ENCODE measurements at regions not wholly inside any gene's neighbourhood (a gene's known extent, or its start where the extent isn't known, plus 50 kb on each side); places are given as distances from the start of the nearest gene placed in this dataset.

DNA sequence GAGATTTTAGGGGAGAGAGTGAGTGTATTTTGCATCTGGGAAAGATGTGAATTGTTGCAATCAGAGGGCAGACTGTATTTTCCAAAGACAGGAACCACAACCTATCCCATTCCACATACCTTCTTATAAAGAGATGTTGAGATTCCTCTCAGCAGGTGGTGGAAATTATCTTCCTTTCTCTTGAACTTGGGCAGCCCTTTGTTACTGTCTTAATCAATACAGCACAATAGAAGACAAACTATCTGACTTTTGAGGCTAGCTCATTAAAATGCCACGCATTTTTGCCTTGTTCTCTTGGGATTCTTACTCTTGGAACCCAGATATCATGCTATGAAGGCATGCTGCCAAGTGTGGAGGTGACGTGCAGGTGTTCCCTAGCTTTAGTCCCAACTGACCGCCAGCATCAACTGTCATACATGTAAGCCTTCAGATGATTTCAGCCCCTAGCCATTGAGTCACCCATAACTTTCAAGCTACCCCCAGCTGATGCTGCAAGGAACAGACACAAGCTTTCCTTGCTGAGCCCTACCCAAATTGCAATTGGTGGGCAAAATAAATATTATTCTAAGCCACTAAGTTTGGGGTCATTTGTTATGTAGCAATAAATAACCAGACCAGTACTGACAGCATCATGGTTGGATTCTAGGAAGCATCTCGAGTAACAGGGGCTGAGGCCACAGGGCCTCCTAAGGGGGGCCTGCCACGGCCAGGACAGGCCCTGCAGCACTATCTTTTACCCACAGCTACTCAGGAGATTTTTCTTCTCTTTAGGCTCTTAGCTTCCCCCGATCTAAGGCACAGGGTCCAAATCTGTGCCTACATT, 63.0 kb downstream of the RPL27A start:
- TF ChIP-seq ZFP3 (CRISPR knock-in tag; IDR thresholded peaks at IDR 0.05) (no peak), ESRRG (CRISPR knock-in tag; IDR thresholded peaks at IDR 0.05) (no peak), TCF4 (CRISPR knock-in tag; IDR thresholded peaks at IDR 0.05; ENCODE audit: borderline replicate concordance) (no peak), ISL1 (CRISPR knock-in tag; IDR thresholded peaks at IDR 0.05) (no peak), ZNF565 (CRISPR knock-in tag; conservative IDR thresholded peaks at IDR 0.05; ENCODE audit: low read depth) (no peak), ZC3H10 (CRISPR knock-in tag; IDR thresholded peaks at IDR 0.05) (no peak), ZNF8 (CRISPR knock-in tag; IDR thresholded peaks at IDR 0.05) (no peak), BACH2 (CRISPR knock-in tag; IDR thresholded peaks at IDR 0.05; ENCODE audit: borderline replicate concordance) (no peak), RARB (CRISPR knock-in tag; IDR thresholded peaks at IDR 0.05) (no peak), GLIS3 (CRISPR knock-in tag; IDR thresholded peaks at IDR 0.05) (no peak), ARNTL (CRISPR knock-in tag; IDR thresholded peaks at IDR 0.05; ENCODE audit: borderline replicate concordance, low read depth) (no peak)
- TF ChIP-seq, protein P1, sequence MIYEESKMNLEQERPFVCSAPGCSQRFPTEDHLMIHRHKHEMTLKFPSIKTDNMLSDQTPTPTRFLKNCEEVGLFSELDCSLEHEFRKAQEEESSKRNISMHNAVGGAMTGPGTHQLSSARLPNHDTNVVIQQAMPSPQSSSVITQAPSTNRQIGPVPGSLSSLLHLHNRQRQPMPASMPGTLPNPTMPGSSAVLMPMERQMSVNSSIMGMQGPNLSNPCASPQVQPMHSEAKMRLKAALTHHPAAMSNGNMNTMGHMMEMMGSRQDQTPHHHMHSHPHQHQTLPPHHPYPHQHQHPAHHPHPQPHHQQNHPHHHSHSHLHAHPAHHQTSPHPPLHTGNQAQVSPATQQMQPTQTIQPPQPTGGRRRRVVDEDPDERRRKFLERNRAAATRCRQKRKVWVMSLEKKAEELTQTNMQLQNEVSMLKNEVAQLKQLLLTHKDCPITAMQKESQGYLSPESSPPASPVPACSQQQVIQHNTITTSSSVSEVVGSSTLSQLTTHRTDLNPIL (CRISPR knock-in tag; IDR thresholded peaks at IDR 0.05; ENCODE audit: low read depth): no peak
- TF ChIP-seq, protein P2, sequence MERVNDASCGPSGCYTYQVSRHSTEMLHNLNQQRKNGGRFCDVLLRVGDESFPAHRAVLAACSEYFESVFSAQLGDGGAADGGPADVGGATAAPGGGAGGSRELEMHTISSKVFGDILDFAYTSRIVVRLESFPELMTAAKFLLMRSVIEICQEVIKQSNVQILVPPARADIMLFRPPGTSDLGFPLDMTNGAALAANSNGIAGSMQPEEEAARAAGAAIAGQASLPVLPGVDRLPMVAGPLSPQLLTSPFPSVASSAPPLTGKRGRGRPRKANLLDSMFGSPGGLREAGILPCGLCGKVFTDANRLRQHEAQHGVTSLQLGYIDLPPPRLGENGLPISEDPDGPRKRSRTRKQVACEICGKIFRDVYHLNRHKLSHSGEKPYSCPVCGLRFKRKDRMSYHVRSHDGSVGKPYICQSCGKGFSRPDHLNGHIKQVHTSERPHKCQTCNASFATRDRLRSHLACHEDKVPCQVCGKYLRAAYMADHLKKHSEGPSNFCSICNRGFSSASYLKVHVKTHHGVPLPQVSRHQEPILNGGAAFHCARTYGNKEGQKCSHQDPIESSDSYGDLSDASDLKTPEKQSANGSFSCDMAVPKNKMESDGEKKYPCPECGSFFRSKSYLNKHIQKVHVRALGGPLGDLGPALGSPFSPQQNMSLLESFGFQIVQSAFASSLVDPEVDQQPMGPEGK (CRISPR knock-in tag; IDR thresholded peaks at IDR 0.05; ENCODE audit: borderline replicate concordance): no peak
- TF ChIP-seq, protein P3, sequence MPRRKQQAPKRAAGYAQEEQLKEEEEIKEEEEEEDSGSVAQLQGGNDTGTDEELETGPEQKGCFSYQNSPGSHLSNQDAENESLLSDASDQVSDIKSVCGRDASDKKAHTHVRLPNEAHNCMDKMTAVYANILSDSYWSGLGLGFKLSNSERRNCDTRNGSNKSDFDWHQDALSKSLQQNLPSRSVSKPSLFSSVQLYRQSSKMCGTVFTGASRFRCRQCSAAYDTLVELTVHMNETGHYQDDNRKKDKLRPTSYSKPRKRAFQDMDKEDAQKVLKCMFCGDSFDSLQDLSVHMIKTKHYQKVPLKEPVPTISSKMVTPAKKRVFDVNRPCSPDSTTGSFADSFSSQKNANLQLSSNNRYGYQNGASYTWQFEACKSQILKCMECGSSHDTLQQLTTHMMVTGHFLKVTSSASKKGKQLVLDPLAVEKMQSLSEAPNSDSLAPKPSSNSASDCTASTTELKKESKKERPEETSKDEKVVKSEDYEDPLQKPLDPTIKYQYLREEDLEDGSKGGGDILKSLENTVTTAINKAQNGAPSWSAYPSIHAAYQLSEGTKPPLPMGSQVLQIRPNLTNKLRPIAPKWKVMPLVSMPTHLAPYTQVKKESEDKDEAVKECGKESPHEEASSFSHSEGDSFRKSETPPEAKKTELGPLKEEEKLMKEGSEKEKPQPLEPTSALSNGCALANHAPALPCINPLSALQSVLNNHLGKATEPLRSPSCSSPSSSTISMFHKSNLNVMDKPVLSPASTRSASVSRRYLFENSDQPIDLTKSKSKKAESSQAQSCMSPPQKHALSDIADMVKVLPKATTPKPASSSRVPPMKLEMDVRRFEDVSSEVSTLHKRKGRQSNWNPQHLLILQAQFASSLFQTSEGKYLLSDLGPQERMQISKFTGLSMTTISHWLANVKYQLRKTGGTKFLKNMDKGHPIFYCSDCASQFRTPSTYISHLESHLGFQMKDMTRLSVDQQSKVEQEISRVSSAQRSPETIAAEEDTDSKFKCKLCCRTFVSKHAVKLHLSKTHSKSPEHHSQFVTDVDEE (CRISPR knock-in tag; IDR thresholded peaks at IDR 0.05): no peak
- no peak for ATAC-seq

DNA sequence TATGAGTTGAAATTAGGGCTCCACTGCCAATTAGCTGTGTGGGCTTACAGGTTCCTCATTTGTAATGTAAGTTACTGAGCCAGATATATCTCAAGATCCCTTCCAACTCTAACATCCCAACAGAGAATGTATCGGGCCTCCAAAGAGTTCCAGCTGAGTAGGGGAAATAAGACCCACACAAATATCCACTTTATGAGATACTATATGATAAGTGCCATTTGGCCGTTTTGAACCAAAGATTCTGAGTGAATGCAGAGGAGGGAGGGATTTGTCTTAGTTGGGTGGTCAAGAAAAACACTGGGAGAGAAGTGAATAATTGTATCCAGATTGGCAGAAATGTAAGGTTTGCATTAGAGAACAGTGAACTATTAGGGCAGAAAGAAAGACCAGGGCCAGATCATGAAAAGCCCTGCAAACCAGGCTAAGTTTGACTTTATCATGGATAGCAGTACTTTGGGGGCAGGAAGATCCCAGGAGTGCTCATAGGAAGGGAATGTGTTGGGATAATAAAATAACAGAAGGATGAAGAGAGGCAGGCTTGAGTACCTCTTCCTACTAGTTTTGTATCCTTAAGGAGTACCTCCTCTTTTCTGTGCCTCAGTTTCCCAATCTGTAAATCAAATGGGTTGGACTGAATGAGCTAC, 63.9 kb downstream of the RPL27A start:
- TF ChIP-seq ZFP3 (CRISPR knock-in tag; IDR thresholded peaks at IDR 0.05) (no peak), ZC3H10 (CRISPR knock-in tag; IDR thresholded peaks at IDR 0.05) (no peak), PPARA (CRISPR knock-in tag; IDR thresholded peaks at IDR 0.05; ENCODE audit: borderline replicate concordance) (no peak), RARB (CRISPR knock-in tag; IDR thresholded peaks at IDR 0.05) (no peak), ARNTL (CRISPR knock-in tag; IDR thresholded peaks at IDR 0.05; ENCODE audit: borderline replicate concordance, low read depth) (no peak), ESRRG (CRISPR knock-in tag; IDR thresholded peaks at IDR 0.05) (no peak), ZNF8 (CRISPR knock-in tag; IDR thresholded peaks at IDR 0.05) (no peak), GLIS3 (CRISPR knock-in tag; IDR thresholded peaks at IDR 0.05) (no peak)
- TF ChIP-seq, protein P4, sequence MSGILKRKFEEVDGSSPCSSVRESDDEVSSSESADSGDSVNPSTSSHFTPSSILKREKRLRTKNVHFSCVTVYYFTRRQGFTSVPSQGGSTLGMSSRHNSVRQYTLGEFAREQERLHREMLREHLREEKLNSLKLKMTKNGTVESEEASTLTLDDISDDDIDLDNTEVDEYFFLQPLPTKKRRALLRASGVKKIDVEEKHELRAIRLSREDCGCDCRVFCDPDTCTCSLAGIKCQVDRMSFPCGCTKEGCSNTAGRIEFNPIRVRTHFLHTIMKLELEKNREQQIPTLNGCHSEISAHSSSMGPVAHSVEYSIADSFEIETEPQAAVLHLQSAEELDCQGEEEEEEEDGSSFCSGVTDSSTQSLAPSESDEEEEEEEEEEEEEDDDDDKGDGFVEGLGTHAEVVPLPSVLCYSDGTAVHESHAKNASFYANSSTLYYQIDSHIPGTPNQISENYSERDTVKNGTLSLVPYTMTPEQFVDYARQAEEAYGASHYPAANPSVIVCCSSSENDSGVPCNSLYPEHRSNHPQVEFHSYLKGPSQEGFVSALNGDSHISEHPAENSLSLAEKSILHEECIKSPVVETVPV (CRISPR knock-in tag; IDR thresholded peaks at IDR 0.05): no peak
- TF ChIP-seq, protein P3 (CRISPR knock-in tag; IDR thresholded peaks at IDR 0.05): no peak
- ATAC-seq: no peak

DNA sequence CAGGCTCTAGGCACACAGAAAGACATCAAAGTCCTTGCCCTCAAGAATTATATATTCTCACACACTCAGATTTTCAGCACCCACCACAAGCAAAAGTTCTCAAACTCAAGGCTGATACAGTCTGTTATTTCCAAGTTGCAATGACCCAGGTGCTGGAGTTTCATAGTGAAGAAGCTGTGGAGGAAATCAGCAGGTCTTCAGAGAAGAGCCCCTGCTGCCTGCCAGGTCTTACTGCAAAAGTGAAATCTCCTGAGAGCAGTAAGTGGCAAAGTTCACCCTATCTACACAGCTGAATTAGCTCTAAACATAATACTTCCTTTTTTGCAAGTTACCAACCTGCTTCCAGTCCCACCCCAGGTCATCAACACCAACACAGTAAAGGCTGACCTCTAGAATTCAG, 64.6 kb downstream of the RPL27A start:
- ATAC-seq: no peak
- no peak for TF ChIP-seq OSR1 (CRISPR knock-in tag; IDR thresholded peaks at IDR 0.05)
- no peak for TF ChIP-seq ISL1 (CRISPR knock-in tag; IDR thresholded peaks at IDR 0.05)
- no peak for TF ChIP-seq ZFP3 (CRISPR knock-in tag; IDR thresholded peaks at IDR 0.05)
- no peak for TF ChIP-seq ZNF8 (CRISPR knock-in tag; IDR thresholded peaks at IDR 0.05)
- no peak for TF ChIP-seq ZNF565 (CRISPR knock-in tag; conservative IDR thresholded peaks at IDR 0.05; ENCODE audit: low read depth)
- TF ChIP-seq ZC3H10 (CRISPR knock-in tag; IDR thresholded peaks at IDR 0.05): no peak
